Tibial nerve (tissue), 3 donors: ENCODE measurements at regions not wholly inside any gene's neighbourhood (a gene's known extent, or its start where the extent isn't known, plus 50 kb on each side); places are given as distances from the start of the nearest gene placed in this dataset.

Source experiments
- POLR2A ChIP-seq, 2 donors: fragments of 450-650 bp; IDR thresholded peaks; one replicate each; pipeline ENCODE4 v1.6.1; 2017; ENCODE audit warnings: antibody characterized with exemption in 2 of 2, mild to moderate bottlenecking in 2 of 2, moderate library complexity in 2 of 2
- TF ChIP-seq, protein P1 (sequence below), 5 experiments: fragments of 200-600 bp in 3 of 5; fragments of 450-650 bp in 2 of 5; sonication (generic) in 3 of 5; IDR thresholded peaks; one replicate each; pipeline ENCODE4 v1.5.1; 2016 to 2019; ENCODE audit warnings: antibody characterized with exemption in 5 of 5, mild to moderate bottlenecking in 3 of 5, moderate library complexity in 2 of 5

DNA sequence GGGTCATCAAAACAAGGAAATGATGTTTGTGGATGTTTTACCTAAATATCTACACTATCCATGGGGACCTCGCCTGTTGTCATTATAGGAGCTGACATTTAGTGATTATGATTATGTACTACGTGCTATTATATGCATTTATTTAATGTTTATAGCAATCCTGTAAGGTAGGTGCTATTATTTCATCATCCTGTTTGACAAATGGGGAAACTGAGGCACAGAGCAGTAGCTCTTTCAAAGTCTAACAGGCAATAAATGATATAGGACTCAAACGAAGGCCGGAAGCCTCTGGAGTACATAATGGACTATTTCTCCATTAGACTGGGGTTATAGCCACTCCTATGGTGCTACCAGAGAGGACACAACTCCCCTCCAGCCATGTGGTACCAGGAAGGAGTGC is 60.6 kb upstream of the KDM7A start:
- no peak for TF ChIP-seq POLR2A (IDR thresholded peaks at IDR 0.05)
- TF ChIP-seq, protein P1, sequence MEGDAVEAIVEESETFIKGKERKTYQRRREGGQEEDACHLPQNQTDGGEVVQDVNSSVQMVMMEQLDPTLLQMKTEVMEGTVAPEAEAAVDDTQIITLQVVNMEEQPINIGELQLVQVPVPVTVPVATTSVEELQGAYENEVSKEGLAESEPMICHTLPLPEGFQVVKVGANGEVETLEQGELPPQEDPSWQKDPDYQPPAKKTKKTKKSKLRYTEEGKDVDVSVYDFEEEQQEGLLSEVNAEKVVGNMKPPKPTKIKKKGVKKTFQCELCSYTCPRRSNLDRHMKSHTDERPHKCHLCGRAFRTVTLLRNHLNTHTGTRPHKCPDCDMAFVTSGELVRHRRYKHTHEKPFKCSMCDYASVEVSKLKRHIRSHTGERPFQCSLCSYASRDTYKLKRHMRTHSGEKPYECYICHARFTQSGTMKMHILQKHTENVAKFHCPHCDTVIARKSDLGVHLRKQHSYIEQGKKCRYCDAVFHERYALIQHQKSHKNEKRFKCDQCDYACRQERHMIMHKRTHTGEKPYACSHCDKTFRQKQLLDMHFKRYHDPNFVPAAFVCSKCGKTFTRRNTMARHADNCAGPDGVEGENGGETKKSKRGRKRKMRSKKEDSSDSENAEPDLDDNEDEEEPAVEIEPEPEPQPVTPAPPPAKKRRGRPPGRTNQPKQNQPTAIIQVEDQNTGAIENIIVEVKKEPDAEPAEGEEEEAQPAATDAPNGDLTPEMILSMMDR (IDR thresholded peaks at IDR 0.05): no peak
